NCI-H2081 (cell line): ENCODE measurements at regions not wholly inside any gene's neighbourhood (a gene's known extent, or its start where the extent isn't known, plus 50 kb on each side); places are given as distances from the start of the nearest gene placed in this dataset.
"Not testable (repeated sequence)": the region's sequence is repeated elsewhere in the genome, so short reads cannot be mapped to it uniquely, and the experiment has no call there.

Experiments used
- DNase-seq, 2 experiments: peaks; one replicate each; lab custom pipeline; 2025; lab: John Stamatoyannopoulos, UW

GRCh38 chr10:109729895-109730294, 193.4 kb downstream of the XPNPEP1 start:
- DNase-seq: not testable (repeated sequence)

- DNase-seq: no peak
Measured at GRCh38 chr10:109727436-109727835, 195.9 kb downstream of the XPNPEP1 start.

- no peak for DNase-seq
Measured at GRCh38 chr10:109726473-109726872, 196.8 kb downstream of the XPNPEP1 start.

- DNase-seq: no peak
Measured at GRCh38 chr10:109723305-109723704, 200.0 kb downstream of the XPNPEP1 start.

- no peak for DNase-seq
Measured at GRCh38 chr10:109721453-109722064, 201.8 kb downstream of the XPNPEP1 start.

- no peak for DNase-seq
Measured at GRCh38 chr10:109706026-109706560, 217.2 kb downstream of the XPNPEP1 start.

GRCh38 chr10:109701633-109702215, 221.6 kb downstream of the XPNPEP1 start:
- no peak for DNase-seq

GRCh38 chr10:109698882-109699664, 224.2 kb downstream of the XPNPEP1 start:
- DNase-seq: no peak

GRCh38 chr10:109698086-109698485, 225.2 kb downstream of the XPNPEP1 start:
- no peak for DNase-seq

GRCh38 chr10:109696981-109697775, 226.1 kb downstream of the XPNPEP1 start:
- DNase-seq: no peak

- DNase-seq: no peak
Measured at GRCh38 chr10:109696462-109696861, 226.8 kb downstream of the XPNPEP1 start.

- no peak for DNase-seq
Measured at GRCh38 chr10:109695988-109696387, 227.3 kb downstream of the XPNPEP1 start.

GRCh38 chr10:109689785-109690184, 233.5 kb downstream of the XPNPEP1 start:
- no peak for DNase-seq

- no peak for DNase-seq
Measured at GRCh38 chr10:109679478-109679877, 243.8 kb downstream of the XPNPEP1 start.

- no peak for DNase-seq
Measured at GRCh38 chr10:109678857-109679256, 244.5 kb downstream of the XPNPEP1 start.

- no peak for DNase-seq
Measured at GRCh38 chr10:109676703-109677102, 246.6 kb downstream of the XPNPEP1 start.

- no peak for DNase-seq
Measured at GRCh38 chr10:109668703-109669102, 254.6 kb downstream of the XPNPEP1 start.

- no peak for DNase-seq
Measured at GRCh38 chr10:109668154-109668665, 255.1 kb downstream of the XPNPEP1 start.

- no peak for DNase-seq
Measured at GRCh38 chr10:109665321-109665720, 258.0 kb downstream of the XPNPEP1 start.

GRCh38 chr10:109664554-109664953, 258.8 kb downstream of the XPNPEP1 start:
- DNase-seq: no peak

- DNase-seq: no peak
Measured at GRCh38 chr10:109663122-109663521, 260.2 kb downstream of the XPNPEP1 start.

GRCh38 chr10:109652612-109653011, 270.7 kb downstream of the XPNPEP1 start:
- DNase-seq: not testable (repeated sequence)
